ENCODE measurements at regions not wholly inside any gene's neighbourhood (a gene's known extent, or its start where the extent isn't known, plus 50 kb on each side); places are given as distances from the start of the nearest gene placed in this dataset.
"Not testable (repeated sequence)": the region's sequence is repeated elsewhere in the genome, so short reads cannot be mapped to it uniquely, and the experiment has no call there.

- no peak for TF ChIP-seq CTCF (IDR thresholded peaks at IDR 0.05; ENCODE audit: low read length, missing control alignments)
- no peak overlapping the region for H3K4me3 ChIP-seq (replicated peaks; ENCODE audit: low read depth, low read length)
- DNase-seq (ENCODE audit: low read depth) = no peak
Observed at GRCh38 chr2:209298601-209299000, 125.2 kb upstream of the MAP2 start.

DNA sequence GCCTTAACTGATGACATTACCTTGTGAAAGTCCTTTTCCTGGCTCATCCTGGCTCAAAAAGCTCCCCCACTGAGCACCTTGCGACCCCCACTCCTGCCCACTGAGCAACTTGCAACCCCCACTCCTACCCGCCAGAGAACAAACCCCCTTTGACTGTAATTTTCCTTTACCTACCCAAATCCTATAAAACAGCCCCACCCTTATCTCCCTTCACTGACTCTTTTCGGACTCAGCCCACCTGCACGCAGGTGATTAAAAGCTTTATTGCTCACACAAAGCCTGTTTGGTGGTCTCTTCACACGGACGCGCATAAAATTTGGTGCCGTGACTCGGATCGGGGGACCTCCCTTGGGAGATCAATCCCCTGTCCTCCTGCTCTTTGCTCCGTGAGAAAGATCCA is 124.4 kb upstream of the MAP2 start:
- DNase-seq (ENCODE audit: low read depth); H3K4me3 ChIP-seq (replicated peaks; ENCODE audit: low read depth, low read length): not testable (repeated sequence)

- not testable (repeated sequence) for DNase-seq (ENCODE audit: low read depth); H3K4me3 ChIP-seq (replicated peaks; ENCODE audit: low read depth, low read length)
Observed at GRCh38 chr2:209300766-209301165, 123.1 kb upstream of the MAP2 start.

GRCh38 chr2:209305026-209305425 is 118.8 kb upstream of the MAP2 start:
- no peak for TF ChIP-seq CTCF (IDR thresholded peaks at IDR 0.05; ENCODE audit: low read length, missing control alignments)
- DNase-seq (ENCODE audit: low read depth) = no peak
- no peak overlapping the region for H3K4me3 ChIP-seq (replicated peaks; ENCODE audit: low read depth, low read length)

DNA sequence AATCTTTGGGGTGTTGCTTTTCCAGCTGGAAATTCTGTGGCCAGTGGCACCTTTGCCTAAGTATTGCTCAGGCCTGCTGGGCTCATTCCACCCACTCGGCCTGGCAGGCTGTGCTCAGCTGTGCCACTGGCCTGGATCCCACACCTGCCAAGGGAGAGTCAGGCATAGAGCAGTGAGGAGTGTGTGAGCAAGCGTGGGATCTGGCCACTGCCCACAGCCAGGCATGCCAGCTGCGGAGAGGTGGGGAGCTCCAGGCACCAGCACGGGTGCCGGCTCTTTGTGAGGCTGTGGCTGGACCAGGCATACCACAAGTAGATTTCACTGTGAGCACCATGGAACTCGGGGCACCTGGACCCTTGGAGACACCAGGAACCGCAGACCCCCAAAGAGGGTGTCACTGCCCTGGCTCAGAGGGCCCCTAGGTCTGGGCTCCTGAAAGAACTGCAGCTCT is 118.1 kb upstream of the MAP2 start:
- TF ChIP-seq CTCF (IDR thresholded peaks at IDR 0.05; ENCODE audit: low read length, missing control alignments) = no peak
- no peak overlapping the region for H3K4me3 ChIP-seq (replicated peaks; ENCODE audit: low read depth, low read length)
- no peak for DNase-seq (ENCODE audit: low read depth)

- DNase-seq (ENCODE audit: low read depth) = no peak
- no peak overlapping the region for H3K4me3 ChIP-seq (replicated peaks; ENCODE audit: low read depth, low read length)
Observed at GRCh38 chr2:209307161-209308001, 116.5 kb upstream of the MAP2 start.

GRCh38 chr2:209308415-209308814 is 115.4 kb upstream of the MAP2 start:
- no peak for DNase-seq (ENCODE audit: low read depth)
- no peak for TF ChIP-seq CTCF (IDR thresholded peaks at IDR 0.05; ENCODE audit: low read length, missing control alignments)
- H3K4me3 ChIP-seq (replicated peaks; ENCODE audit: low read depth, low read length) = no peak overlapping the region

More at GRCh38 chr2:209307161-209308001, 116.5 kb upstream of the MAP2 start:
- no peak for TF ChIP-seq CTCF (IDR thresholded peaks at IDR 0.05; ENCODE audit: low read length, missing control alignments)

DNA sequence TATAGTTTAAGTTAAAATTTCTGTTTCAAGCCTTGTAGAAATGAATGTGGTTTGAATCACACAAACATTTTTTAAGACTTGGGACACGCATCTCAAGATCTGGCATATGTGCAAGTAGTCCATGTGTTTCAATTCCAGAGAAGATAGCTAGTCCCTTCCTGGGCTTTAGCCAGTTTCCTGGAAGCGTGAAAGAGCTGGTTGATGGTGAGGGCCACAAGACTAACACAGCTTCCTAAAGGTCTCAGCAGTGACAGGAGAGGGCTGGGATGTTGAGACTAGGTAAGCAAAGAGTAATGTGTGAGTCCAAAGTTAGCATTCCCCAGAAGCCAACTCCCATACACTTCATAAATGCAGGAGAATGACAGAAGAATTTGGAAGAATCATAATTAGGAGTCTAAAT is 111.9 kb upstream of the MAP2 start:
- TF ChIP-seq CTCF (IDR thresholded peaks at IDR 0.05; ENCODE audit: low read length, missing control alignments) = no peak
- no peak for DNase-seq (ENCODE audit: low read depth)
- no peak overlapping the region for H3K4me3 ChIP-seq (replicated peaks; ENCODE audit: low read depth, low read length)

DNA sequence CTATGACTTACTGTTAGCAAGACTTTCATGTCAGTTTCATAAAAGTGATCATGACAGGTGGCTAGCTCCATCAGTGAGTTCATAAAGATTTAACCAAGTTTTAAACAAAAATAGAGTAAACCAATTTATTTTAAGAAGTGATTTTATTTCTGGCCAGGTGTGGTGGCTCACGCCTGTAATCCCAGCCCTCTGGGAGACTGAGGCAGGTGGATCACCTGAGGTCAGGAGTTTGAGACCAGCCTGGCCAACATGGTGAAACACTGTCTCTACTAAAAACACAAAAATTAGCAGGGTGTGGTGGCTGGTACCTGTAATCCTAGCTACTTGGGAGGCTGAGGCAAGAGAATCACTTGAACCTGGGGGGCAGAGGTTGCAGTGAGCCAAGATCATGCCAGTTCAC is 111.4 kb upstream of the MAP2 start:
- not testable (repeated sequence) for DNase-seq (ENCODE audit: low read depth); H3K4me3 ChIP-seq (replicated peaks; ENCODE audit: low read depth, low read length)

Measured in fibroblast of pulmonary artery (primary cell).